HEK293T (cell line): ENCODE measurements at regions not wholly inside any gene's neighbourhood (a gene's known extent, or its start where the extent isn't known, plus 50 kb on each side); places are given as distances from the start of the nearest gene placed in this dataset.

Source experiments
- ARNT ChIP-seq: fragments of 450-650 bp; IDR thresholded peaks from 2 replicates; pipeline ENCODE4 v1.6.1; 2017; ENCODE audit warnings: mild to moderate bottlenecking
- ELF4 ChIP-seq: fragments of 450-650 bp; IDR thresholded peaks from 2 replicates; pipeline ENCODE4 v1.6.1; 2017; ENCODE audit warnings: antibody characterized with exemption
- FOXK2 ChIP-seq: fragments of 450-650 bp; IDR thresholded peaks from 2 replicates; pipeline ENCODE4 v1.6.1; 2016; ENCODE audit warnings: mild to moderate bottlenecking
- FOXM1 ChIP-seq: fragments of 450-650 bp; IDR thresholded peaks from 2 replicates; pipeline ENCODE4 v1.6.1; 2017; ENCODE audit warnings: mild to moderate bottlenecking, borderline replicate concordance
- SUZ12 ChIP-seq: fragments of 450-650 bp; IDR thresholded peaks from 2 replicates; pipeline ENCODE4 v1.6.1; 2016; ENCODE audit warnings: mild to moderate bottlenecking
- TARDBP ChIP-seq: fragments of 450-650 bp; IDR thresholded peaks from 2 replicates; pipeline ENCODE4 v1.6.1; 2016

- TF ChIP-seq ARNT (no peak), FOXM1 (no peak), FOXK2 (no peak), SUZ12 (no peak), ELF4 (no peak), TARDBP (no peak)
Measured at GRCh38 chr18:43515481-43515880, 238.2 kb upstream of the SYT4 start.
